Psoas muscle (tissue), 7 donors: ENCODE measurements at regions not wholly inside any gene's neighbourhood (a gene's known extent, or its start where the extent isn't known, plus 50 kb on each side); places are given as distances from the start of the nearest gene placed in this dataset.

ENCODE experiments used
- ATAC-seq, 4 donors: fragments of 200-7000 bp; cut with Tn5 transposase; one replicate each; pipeline ENCODE4 v1.9.1; 2020; ENCODE audit warnings: moderate library complexity in 3 of 4, mild to moderate bottlenecking in 2 of 4
- DNase-seq, 2 donors: peaks; one replicate each; pipeline ENCODE4 v3.0.0-alpha.2; 2020
- H3K27ac ChIP-seq: fragments of 200-600 bp; one replicate; pipeline ENCODE4 v1.8.0; 2022
- H3K27me3 ChIP-seq, 3 donors: fragments of 200-600 bp in 1 of 3; one replicate each; pipeline versions ENCODE4 v1.6.1 to v1.8.0; 2013 to 2022; ENCODE audit warnings: low read length in 2 of 3, mild to moderate bottlenecking in 2 of 3, moderate library complexity in 1 of 3; ENCODE audit not compliant: insufficient read depth in 3 of 3
- H3K36me3 ChIP-seq, 2 donors: fragments of 200-600 bp in 1 of 2; one replicate each; pipeline versions ENCODE4 v1.6.1 to v1.8.0; 2013 to 2022; ENCODE audit warnings: low read depth in 1 of 2, mild to moderate bottlenecking in 1 of 2, moderate library complexity in 1 of 2; ENCODE audit not compliant: insufficient read depth in 1 of 2
- H3K4me1 ChIP-seq: fragments of 200-600 bp; one replicate; pipeline ENCODE4 v1.8.0; 2022
- H3K4me3 ChIP-seq: fragments of 200-600 bp; one replicate; pipeline ENCODE4 v1.8.0; 2022; ENCODE audit warnings: mild to moderate bottlenecking
- H3K9me3 ChIP-seq: fragments of 200-600 bp; one replicate; pipeline ENCODE4 v1.8.0; 2022
- CTCF ChIP-seq: fragments of 200-600 bp; IDR thresholded peaks from one replicate; pipeline ENCODE4 v1.8.0; 2022; ENCODE audit warnings: antibody characterized with exemption
- WGBS, 3 donors: extraction: QIAGEN DNeasy Blood & Tissue Kit; methylation state at CpG; one replicate each; pipeline versions ENCODE4 v1.1.6 to v1.1.7; 2013; 5-methylcytosine and 5-hydroxymethylcytosine counted together
- intact Hi-C, 2 donors: fragments of 100-400 bp; cut with DNase I; formaldehyde crosslinking; loops; one replicate each; pipeline versions ENCODE4 v1.11.0 to v1.14.2; 2022
- donor health status: healthy with polysubstance abuse.
- donor health status: DM: no; HTN: no; CAD: no; lungs with moderate emphysema.
- donor health status: Bipolar disorder and iron deficiency.
- donor health status: healthy.
- donor health status: DM: yes; HTN: yes; CAD: no.
- donor health status: DM: no; HTN: no; CAD: no.
- donor health status: DM: yes; HTN: yes; CAD: no.

- H3K27ac ChIP-seq: no peak overlapping the region
- H3K9me3 ChIP-seq: no peaks in the 10 kb centered on the region
- no peaks in the 10 kb centered on the region for H3K36me3 ChIP-seq
- H3K27me3 ChIP-seq: peaks cover 0 to 3% (median 0%) of the 10 kb centered on the region in 3 donors
- H3K4me3 ChIP-seq: no peak overlapping the region
- intact Hi-C loops: no loop called here
- no peak for TF ChIP-seq CTCF
- peak in 1 of 4 donors; percentile 26 for ATAC-seq
- 77 to 87% (median 86%) methylated on average over 19 of the region's 19 CpGs for WGBS, 3 donors
- no peaks in the 10 kb centered on the region for H3K4me1 ChIP-seq
- no peak for DNase-seq
These were observed 152.2 kb upstream of the DIO3 start for GRCh38 chr14:101409006-101409543.

- Histone ChIP-seq H3K9me3 (no peaks in the 10 kb centered on the region), H3K4me3 (no peak overlapping the region), H3K27me3 (peaks cover 0 to 3% (median 0%) of the 10 kb centered on the region in 3 donors), H3K27ac (no peak overlapping the region), H3K36me3 (no peaks in the 10 kb centered on the region), H3K4me1 (no peaks in the 10 kb centered on the region)
- ATAC-seq (no peak), DNase-seq (no peak)
- intact Hi-C loops: no loop called here
- 55 to 64% (median 64%) methylated on average over 5 of the region's 5 CpGs for WGBS, 3 donors
- no peak for TF ChIP-seq CTCF
These were observed 151.2 kb upstream of the DIO3 start for GRCh38 chr14:101410126-101410525.

- Histone ChIP-seq H3K36me3 (no peaks in the 10 kb centered on the region), H3K9me3 (no peaks in the 10 kb centered on the region)
- no peak for ATAC-seq
These were observed 150.1 kb upstream of the DIO3 start for GRCh38 chr14:101411151-101411550.

GRCh38 chr14:101411779-101412178 lies 149.5 kb upstream of the DIO3 start:
- no peak overlapping the region for H3K4me3 ChIP-seq
- H3K27ac ChIP-seq: no peak overlapping the region
- no peaks in the 10 kb centered on the region for H3K4me1 ChIP-seq
- DNase-seq (no peak), ATAC-seq (no peak)
- no peaks in the 10 kb centered on the region for H3K9me3 ChIP-seq
- 88 to 92% (median 90%) methylated on average over 10 of the region's 10 CpGs for WGBS, 3 donors
- H3K36me3 ChIP-seq: no peaks in the 10 kb centered on the region
- intact Hi-C loops: no loop called here
- TF ChIP-seq CTCF: no peak
- peaks cover 0 to 11% (median 3%) of the 10 kb centered on the region in 3 donors for H3K27me3 ChIP-seq

More at GRCh38 chr14:101411151-101411550, 150.1 kb upstream of the DIO3 start:
- no peaks in the 10 kb centered on the region for H3K4me1 ChIP-seq
- peaks cover 0 to 5% (median 3%) of the 10 kb centered on the region in 3 donors for H3K27me3 ChIP-seq
- H3K27ac ChIP-seq: no peak overlapping the region
- intact Hi-C loops: no loop called here
- no peak for TF ChIP-seq CTCF
- no peak for DNase-seq
- 90 to 94% (median 92%) methylated on average over 9 of the region's 9 CpGs for WGBS, 3 donors
- H3K4me3 ChIP-seq: no peak overlapping the region

- no peak for DNase-seq
- Histone ChIP-seq H3K27ac (no peak overlapping the region), H3K4me3 (no peak overlapping the region), H3K9me3 (no peaks in the 10 kb centered on the region), H3K4me1 (no peaks in the 10 kb centered on the region), H3K27me3 (peaks cover 0 to 12% (median 3%) of the 10 kb centered on the region in 3 donors), H3K36me3 (no peaks in the 10 kb centered on the region)
- WGBS, 3 donors: 80 to 90% (median 85%) methylated on average over 5 of the region's 5 CpGs
- intact Hi-C loops: no loop called here
- no peak for ATAC-seq
- no peak for TF ChIP-seq CTCF
These were observed 148.6 kb upstream of the DIO3 start for GRCh38 chr14:101412739-101413138.
